ENCODE measurements at regions not wholly inside any gene's neighbourhood (a gene's known extent, or its start where the extent isn't known, plus 50 kb on each side); places are given as distances from the start of the nearest gene placed in this dataset.

DNA sequence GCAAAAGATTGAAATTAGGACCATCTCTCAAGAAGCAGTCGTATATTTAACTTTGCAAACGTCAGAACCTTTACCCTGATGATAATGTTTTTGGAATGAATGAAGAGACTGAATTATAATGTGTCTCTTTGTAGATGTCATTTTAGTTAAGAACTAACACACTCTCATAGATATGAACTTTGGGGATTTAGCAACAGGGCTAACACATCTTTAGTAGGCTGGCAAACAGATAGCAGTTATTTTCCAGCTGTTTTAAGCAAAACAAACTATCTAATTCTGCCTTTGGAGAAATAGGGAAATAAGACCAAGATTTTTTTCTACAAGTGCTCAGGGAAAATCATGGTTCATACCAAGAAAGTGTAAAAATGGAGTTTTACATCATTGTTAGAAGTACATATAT, 469.7 kb downstream of the SPATA31D1 start:
- TF ChIP-seq, protein P1, sequence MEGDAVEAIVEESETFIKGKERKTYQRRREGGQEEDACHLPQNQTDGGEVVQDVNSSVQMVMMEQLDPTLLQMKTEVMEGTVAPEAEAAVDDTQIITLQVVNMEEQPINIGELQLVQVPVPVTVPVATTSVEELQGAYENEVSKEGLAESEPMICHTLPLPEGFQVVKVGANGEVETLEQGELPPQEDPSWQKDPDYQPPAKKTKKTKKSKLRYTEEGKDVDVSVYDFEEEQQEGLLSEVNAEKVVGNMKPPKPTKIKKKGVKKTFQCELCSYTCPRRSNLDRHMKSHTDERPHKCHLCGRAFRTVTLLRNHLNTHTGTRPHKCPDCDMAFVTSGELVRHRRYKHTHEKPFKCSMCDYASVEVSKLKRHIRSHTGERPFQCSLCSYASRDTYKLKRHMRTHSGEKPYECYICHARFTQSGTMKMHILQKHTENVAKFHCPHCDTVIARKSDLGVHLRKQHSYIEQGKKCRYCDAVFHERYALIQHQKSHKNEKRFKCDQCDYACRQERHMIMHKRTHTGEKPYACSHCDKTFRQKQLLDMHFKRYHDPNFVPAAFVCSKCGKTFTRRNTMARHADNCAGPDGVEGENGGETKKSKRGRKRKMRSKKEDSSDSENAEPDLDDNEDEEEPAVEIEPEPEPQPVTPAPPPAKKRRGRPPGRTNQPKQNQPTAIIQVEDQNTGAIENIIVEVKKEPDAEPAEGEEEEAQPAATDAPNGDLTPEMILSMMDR (IDR thresholded peaks at IDR 0.05), result no peak

DNA sequence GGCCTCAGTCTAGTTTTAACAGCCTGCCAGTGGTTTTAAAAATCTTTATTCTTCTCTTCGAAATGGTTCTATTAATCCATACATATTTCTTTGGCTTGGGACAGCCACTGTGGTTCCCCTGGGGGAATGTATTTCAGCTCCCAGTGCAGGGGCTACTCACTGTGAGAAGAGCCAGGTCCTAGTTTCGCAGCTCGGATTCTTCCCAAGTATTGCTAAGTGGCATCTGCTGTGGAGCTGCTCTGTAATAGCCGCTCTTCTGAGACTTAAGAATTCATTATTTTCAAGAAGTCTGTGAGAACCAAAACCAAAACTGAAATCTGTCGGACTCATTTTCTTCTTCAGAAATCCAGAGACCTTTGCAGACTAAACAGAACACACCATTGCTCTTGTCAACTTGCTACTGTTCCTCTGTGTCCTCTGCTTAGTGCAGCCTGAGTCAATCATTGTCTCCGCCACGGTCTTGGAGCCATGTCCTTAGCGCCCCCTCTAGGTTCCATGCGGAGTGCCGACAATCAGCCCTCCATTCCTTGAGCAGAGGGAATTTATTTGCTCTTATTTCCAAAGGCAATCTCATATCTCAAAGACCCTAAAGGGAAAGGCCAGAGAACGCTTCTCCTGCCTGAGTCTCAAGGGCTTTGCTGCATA, 478.2 kb downstream of the SPATA31D1 start:
- TF ChIP-seq, protein P1 (IDR thresholded peaks at IDR 0.05), result no peak

DNA sequence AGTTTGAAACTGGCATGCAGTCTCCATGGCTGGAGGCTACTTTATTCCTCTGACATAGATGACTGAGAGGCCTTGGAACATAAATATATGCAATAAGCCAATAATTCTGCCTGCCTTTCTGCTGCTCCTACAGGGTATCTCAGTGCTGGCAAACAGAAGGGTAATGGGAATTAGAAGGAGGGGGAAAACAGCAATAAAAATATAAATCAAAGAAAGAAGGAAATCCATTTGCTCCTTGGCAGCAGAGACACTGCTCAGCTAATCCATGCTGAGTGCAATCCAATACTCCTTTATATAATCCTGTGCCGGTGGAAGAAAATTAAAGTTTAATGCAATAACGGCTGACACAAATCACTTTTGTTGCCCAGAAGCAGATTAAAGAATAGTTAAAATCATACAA, 478.9 kb downstream of the SPATA31D1 start:
- TF ChIP-seq, protein P1 (IDR thresholded peaks at IDR 0.05), result no peak

DNA sequence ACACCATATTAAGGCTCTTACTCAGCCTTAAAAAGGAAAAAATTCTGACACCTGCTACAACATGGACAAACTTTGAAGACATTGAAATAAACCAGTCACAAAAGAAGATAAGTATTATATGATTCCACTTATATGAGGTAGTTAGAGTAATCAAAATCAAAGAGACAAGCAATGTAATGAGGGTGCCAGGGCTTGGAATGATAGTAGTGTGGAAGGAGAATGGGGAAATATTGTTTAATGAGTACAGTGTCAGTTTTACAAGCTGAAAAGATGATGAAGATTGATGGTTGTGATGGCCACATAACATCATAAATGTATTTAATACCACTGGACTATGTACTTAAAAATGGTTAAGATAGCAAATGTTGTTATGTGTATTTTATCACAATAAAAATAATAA, 485.7 kb downstream of the SPATA31D1 start:
- TF ChIP-seq, protein P1 (IDR thresholded peaks at IDR 0.05), result no peak

DNA sequence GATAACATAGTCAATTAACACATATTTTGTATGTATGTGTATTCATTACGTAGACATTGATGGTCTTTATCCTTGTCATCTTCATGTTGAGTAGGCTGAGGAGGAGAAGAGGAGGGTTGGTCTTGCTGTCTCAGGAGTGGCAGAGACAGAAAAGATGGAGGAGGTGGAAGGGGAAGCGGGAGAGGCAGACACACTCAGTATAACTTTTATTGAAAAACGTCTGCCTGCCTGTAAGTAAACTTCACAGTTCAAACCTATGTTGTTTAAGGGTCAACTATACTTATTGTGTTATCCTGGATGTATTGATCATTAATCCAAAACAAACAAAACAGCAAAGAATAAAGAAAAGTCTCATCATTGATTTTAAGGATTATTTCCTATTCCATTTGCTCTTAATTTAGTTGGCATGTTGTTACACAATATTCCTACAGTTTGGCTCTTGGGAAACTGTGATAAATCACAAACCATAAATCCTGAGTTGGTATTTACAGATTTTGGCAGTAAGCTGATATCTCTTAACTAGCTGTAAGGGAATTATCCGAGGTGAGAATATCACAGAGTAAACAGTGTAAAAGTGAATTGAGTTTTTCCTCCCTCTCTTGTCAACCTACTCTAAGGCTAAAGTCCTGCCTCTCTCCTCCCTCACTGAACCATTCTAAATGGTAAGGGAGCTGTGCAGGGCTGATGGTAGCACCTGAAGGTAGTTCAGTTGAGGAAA, 487.2 kb downstream of the SPATA31D1 start:
- TF ChIP-seq, protein P1 (IDR thresholded peaks at IDR 0.05), result no peak

DNA sequence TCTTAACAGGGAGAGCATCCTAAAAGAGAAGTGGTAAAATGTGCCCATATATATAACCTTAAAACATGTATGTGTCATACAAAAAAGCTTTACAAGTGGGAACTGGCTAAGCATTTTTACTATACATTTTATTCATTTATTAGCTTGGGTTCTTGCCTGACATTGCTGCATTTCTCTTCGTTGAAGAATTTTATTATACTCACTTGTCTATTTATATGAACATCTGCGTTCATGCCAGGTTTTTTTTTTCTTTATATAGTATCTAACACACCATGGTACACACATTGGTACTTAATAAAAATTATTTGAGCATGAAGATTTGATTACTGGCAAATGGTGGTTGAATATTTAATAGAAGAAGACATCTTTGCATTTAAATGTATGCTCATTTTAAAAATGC, 492.3 kb downstream of the SPATA31D1 start:
- TF ChIP-seq, protein P1 (IDR thresholded peaks at IDR 0.05), result no peak

DNA sequence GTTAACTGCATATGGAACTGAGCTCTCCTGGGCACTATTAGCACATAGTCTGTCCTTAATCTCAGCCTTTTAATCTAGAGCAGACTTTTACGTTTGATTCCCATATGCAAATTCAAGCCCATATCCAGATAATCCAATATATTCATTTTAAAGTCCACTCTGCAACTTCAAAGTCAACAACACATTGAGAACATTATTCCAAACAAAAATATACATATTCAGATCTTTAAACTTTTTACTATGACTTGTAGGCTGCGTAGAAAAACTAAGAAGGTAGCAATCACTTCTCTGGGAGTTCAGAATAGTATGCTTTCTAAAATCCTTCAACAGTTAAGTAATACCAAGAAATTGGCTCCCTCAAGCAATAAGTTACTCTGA, 499.4 kb downstream of the SPATA31D1 start:
- TF ChIP-seq, protein P1 (IDR thresholded peaks at IDR 0.05), result no peak
